K562 (cell line): ENCODE measurements at regions not wholly inside any gene's neighbourhood (a gene's known extent, or its start where the extent isn't known, plus 50 kb on each side); places are given as distances from the start of the nearest gene placed in this dataset.

Experiments
- BACH1 ChIP-seq: fragments of 200-800 bp; sonication (Bioruptor generic); IDR thresholded peaks from 2 replicates; pipeline ENCODE4 v1.6.1; 2016; ENCODE audit warnings: missing genetic modification characterization, missing compliant biosample characterization
- CBX3 ChIP-seq, 2 experiments: IDR thresholded peaks; 1 replicate in 1 of 2; 2 replicates in 1 of 2; pipeline ENCODE4 v1.6.1; 2012; ENCODE audit warnings: inconsistent platforms in 2 of 2, low read length in 2 of 2, borderline replicate concordance in 1 of 2, control low read depth in 1 of 2
- CTBP1 ChIP-seq: fragments of 450-650 bp; IDR thresholded peaks from 2 replicates; pipeline ENCODE4 v1.6.1; 2016; ENCODE audit warnings: borderline replicate concordance
- HIVEP1 ChIP-seq: fragments of 250-450 bp; sonication (Bioruptor Pico); IDR thresholded peaks from 2 replicates; pipeline ENCODE4 v1.4.0; 2020; ENCODE audit warnings: mild to moderate bottlenecking
- NFIX ChIP-seq: fragments of 250-450 bp; sonication (Bioruptor Pico); IDR thresholded peaks from 2 replicates; pipeline ENCODE4 v1.4.0; 2020; ENCODE audit warnings: low read depth, mild to moderate bottlenecking, moderate library complexity
- ZNF408 ChIP-seq: fragments of 250-450 bp; sonication (Bioruptor Pico); IDR thresholded peaks from 2 replicates; pipeline ENCODE4 v1.4.0; 2020; ENCODE audit warnings: low read depth, mild to moderate bottlenecking, moderate library complexity
- TF ChIP-seq, protein P1 (sequence below), 3 experiments: IDR thresholded peaks in 2 of 3; conservative IDR thresholded peaks in 1 of 3; 2 replicates each; pipeline ENCODE4 v1.5.1; 2011 to 2012; ENCODE audit warnings: low read length in 3 of 3, mild to moderate bottlenecking in 3 of 3, control low read depth in 2 of 3, improper control_type of control experiment in 1 of 3, inconsistent platforms in 1 of 3, low read depth in 1 of 3, mixed read lengths in 1 of 3, moderate library complexity in 1 of 3; ENCODE audit not compliant: insufficient read depth in 2 of 3
- TF ChIP-seq, protein P2 (sequence below): fragments of 450-650 bp; IDR thresholded peaks from 2 replicates; pipeline ENCODE4 v1.6.1; 2018; ENCODE audit not compliant: partially characterized antibody

DNA sequence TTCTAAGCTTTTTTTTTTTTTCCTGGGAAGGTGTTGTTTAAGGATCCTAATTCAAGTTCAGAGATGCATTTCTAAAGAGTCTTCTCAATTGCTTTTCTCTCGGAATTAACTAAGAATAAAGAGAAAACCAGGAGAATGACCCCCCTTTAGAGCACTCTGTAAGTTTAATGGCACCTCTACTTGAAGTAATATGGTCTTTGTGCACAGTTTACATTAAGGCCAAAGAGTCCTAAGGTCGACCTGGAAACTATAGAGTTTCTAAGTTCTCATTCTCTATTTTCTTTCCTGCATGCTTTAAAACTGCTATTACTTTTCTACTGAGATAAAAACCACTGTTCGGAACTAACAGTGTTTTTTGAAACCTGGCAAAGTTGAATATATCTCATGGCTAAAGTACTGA, 923.1 kb upstream of the CDH10 start:
- no peak for TF ChIP-seq NFIX (CRISPR knock-in tag)
- TF ChIP-seq, protein P1, sequence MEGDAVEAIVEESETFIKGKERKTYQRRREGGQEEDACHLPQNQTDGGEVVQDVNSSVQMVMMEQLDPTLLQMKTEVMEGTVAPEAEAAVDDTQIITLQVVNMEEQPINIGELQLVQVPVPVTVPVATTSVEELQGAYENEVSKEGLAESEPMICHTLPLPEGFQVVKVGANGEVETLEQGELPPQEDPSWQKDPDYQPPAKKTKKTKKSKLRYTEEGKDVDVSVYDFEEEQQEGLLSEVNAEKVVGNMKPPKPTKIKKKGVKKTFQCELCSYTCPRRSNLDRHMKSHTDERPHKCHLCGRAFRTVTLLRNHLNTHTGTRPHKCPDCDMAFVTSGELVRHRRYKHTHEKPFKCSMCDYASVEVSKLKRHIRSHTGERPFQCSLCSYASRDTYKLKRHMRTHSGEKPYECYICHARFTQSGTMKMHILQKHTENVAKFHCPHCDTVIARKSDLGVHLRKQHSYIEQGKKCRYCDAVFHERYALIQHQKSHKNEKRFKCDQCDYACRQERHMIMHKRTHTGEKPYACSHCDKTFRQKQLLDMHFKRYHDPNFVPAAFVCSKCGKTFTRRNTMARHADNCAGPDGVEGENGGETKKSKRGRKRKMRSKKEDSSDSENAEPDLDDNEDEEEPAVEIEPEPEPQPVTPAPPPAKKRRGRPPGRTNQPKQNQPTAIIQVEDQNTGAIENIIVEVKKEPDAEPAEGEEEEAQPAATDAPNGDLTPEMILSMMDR (IDR thresholded peaks at IDR 0.05 in 2 of 3, conservative IDR thresholded peaks at IDR 0.05 in 1 of 3; ENCODE audit: insufficient read depth in 2 of 3, low read depth in 1 of 3, low read length in 3 of 3) = no peak
- TF ChIP-seq HIVEP1 (CRISPR knock-in tag) = no peak
- TF ChIP-seq CBX3 (IDR thresholded peaks at IDR 0.05; ENCODE audit: borderline replicate concordance in 1 of 2, low read length in 2 of 2) = no peak
- no peak for TF ChIP-seq BACH1 (tag)
- no peak for TF ChIP-seq ZNF408 (CRISPR knock-in tag)
- no peak for TF ChIP-seq CTBP1
- TF ChIP-seq, protein P2, sequence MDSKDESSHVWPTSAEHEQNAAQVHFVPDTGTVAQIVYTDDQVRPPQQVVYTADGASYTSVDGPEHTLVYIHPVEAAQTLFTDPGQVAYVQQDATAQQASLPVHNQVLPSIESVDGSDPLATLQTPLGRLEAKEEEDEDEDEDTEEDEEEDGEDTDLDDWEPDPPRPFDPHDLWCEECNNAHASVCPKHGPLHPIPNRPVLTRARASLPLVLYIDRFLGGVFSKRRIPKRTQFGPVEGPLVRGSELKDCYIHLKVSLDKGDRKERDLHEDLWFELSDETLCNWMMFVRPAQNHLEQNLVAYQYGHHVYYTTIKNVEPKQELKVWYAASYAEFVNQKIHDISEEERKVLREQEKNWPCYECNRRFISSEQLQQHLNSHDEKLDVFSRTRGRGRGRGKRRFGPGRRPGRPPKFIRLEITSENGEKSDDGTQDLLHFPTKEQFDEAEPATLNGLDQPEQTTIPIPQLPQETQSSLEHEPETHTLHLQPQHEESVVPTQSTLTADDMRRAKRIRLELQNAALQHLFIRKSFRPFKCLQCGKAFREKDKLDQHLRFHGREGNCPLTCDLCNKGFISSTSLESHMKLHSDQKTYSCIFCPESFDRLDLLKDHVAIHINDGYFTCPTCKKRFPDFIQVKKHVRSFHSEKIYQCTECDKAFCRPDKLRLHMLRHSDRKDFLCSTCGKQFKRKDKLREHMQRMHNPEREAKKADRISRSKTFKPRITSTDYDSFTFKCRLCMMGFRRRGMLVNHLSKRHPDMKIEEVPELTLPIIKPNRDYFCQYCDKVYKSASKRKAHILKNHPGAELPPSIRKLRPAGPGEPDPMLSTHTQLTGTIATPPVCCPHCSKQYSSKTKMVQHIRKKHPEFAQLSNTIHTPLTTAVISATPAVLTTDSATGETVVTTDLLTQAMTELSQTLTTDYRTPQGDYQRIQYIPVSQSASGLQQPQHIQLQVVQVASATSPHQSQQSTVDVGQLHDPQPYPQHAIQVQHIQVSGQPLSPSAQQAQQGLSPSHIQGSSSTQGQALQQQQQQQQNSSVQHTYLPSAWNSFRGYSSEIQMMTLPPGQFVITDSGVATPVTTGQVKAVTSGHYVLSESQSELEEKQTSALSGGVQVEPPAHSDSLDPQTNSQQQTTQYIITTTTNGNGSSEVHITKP = no peak
